NCI-H2196 treated with DMSO at 0.1 percent for 48 hours (cell line): ENCODE measurements at regions not wholly inside any gene's neighbourhood (a gene's known extent, or its start where the extent isn't known, plus 50 kb on each side); places are given as distances from the start of the nearest gene placed in this dataset.
A peak's percentile ranks its signal among the peaks of the same experiment; 100 is the strongest.

Source experiments
- DNase-seq: peaks from one replicate; lab custom pipeline; 2025; ENCODE audit not compliant: unreplicated experiment; lab: John Stamatoyannopoulos, UW

- no peak for DNase-seq
Measured at GRCh38 chr20:40326784-40327183, 362.3 kb downstream of the MAFB start.

DNA sequence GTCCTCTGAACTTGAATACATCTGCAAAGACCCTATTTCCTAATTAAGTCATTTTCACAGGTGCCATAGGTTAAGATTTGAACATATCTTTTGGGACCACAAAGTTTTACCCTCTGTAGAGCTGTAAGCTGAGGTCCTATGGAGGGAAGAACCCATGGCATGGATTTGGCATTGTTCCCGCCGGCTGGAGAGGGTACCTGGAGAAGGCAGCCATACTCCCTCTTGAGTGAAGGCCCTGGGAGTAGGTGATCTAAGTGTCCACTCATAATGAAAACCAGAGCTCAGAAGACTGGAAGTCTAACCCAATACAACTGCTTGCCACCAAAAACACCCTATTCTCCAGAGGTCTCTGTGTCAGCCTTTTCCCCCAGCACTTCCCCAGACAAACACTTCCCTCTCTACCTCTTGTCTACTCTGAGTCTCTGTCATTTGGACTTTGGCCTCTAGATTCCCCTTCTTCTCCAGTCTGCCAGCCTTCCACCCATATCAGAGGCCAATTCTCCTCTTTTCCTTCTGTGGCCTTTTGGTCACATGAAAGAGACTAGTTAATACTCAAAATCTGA is 363.9 kb downstream of the MAFB start:
- DNase-seq: no peak

DNA sequence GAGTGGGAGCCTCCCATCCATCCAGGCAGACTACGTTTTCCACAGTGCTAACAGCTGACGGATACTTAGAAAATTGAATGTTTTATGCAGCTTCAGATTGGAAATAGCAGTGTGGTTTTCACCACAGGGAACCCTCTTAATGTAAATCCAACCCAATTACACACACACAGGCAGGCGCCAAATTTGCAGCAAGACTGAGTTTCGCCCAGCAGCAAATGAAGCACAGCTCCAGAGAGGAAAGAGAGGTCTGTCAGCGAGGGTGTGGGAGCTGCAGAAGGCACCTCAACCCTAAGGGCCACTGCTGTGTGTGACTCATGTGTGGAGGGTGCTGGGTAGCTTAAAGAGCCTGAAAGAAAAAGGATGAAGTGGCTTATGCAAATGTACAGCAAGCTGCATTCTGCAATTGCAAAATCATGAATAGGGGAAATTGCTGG is 365.7 kb downstream of the MAFB start:
- DNase-seq: no peak

GRCh38 chr20:40322941-40323340 is 366.1 kb downstream of the MAFB start:
- no peak for DNase-seq

GRCh38 chr20:40320517-40321011 is 368.5 kb downstream of the MAFB start:
- DNase-seq: no peak

DNA sequence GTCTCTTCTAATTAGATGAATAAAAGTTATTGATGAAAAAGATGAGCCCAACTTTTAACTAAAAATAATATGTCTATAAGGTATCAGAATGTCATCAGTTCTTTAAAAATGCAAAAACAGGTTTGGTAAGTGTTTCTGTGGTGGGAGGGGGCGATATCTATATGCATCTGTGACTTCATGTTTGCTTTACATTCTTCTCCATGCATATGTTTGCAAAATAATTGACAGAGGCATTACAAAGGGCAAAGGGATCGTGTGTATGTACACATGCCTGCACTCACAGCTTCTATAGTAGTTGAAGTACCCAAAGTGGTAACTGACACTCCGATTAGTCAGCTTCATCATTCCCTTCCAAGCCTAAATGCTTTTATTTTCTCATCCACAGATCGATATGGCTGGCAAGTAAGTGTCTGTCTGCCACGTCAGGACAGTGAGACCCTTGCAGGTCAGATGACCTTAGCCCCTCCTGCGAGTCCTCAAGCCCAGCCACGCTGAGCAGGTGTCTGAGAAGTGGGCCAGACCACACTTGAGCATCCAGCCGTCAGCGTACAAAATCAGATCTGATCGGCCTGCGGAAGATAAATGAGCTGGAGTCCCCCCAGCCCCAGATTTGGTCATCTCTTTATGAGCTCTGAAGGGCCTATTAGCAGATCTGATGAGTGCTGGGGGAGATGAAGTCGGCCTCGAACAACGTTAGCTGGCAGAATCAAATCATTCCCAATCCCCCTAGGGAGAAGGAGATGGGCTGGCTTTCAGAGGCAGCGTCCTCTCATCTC is 369.1 kb downstream of the MAFB start:
- no peak for DNase-seq

GRCh38 chr20:40319056-40319455 is 370.0 kb downstream of the MAFB start:
- no peak for DNase-seq

DNA sequence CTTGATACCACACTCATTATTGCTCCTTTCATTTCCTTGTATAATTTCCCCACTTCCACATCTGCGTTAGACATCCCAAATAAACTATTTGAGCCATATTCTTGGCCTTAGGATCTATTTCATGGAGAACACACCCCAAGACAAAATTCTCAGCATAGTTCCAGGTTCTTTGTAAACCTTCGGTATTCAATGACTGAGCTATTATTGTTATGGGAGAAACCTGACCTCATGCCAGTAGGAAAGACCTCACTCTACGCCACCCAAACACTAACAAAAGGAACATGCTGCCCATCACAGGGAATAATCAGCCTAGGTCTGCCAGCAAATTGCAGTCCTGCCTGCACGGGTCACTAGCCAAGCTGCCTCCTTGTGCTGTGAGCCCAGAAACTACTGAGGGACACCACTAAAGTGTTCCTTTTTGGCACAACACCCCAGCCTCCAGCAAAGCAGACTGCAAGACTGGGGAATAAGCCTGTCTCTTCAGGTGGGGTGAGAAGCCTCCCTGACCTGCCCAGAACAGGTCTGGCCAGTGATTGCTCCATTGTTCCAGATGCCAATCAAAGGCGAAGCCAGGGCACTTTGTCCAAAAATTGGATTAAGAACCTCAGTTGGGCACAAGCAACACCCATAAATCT is 371.8 kb downstream of the MAFB start:
- DNase-seq: no peak

- DNase-seq: no peak
Measured at GRCh38 chr20:40314278-40314677, 374.8 kb downstream of the MAFB start.

- no peak for DNase-seq
Measured at GRCh38 chr20:40313730-40314129, 375.3 kb downstream of the MAFB start.

DNA sequence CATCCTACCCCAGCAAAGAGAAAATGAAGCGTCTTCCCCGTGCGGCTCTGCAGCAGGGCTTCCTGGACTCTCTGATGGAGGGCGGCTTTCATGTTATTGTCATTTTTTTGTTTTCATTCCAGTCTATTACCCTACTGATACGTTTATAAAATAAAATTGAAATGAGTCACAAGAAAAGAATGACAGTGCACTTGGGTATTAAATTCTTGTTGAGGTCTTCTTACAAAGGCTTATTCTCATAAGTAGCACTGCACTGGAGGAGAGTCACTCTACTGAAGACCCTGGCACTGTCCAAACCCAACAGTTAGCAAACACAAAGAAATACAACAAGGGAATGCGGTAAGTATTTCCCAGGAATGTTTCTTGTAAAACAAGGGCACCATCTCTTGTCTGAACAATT is 379.3 kb downstream of the MAFB start:
- DNase-seq: no peak

DNA sequence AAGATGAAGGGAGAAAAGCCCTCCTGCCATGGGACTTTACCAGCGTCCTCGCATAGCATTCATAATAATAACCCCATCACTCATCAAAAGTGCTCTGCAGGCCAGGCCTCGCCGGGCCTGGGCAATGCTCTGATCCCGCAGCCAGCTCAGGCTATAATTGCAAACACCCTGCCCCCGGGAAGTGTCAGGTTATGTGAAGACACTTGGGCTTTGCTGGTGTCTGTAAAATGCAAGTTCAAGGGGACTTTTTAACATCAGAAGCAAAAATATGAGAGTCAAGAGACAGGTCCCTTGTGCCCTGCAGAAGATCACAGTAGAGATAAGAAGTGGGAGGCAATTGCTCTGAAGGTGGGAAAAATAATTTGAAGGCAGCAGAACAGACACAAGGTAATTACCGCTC is 381.0 kb downstream of the MAFB start:
- DNase-seq: no peak

DNA sequence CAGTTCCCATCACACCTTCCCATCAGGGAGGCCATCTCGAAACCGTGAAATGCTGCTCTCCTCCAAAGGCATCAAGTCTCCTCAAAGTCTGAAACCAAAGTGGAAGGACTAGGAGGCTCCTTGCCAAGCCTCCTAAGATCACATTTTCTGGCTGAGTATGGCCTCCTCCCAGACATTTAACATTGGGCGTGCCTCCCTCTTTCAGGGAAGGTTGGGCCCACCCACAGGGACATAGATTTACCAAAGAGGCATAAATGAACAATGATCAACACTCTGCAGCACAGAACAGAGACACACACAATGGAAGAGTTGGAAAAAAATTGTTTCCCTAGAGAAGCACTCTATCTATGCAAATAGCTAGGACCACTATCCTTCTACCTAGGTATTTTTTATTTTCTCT is 381.8 kb downstream of the MAFB start:
- DNase-seq: no peak

DNA sequence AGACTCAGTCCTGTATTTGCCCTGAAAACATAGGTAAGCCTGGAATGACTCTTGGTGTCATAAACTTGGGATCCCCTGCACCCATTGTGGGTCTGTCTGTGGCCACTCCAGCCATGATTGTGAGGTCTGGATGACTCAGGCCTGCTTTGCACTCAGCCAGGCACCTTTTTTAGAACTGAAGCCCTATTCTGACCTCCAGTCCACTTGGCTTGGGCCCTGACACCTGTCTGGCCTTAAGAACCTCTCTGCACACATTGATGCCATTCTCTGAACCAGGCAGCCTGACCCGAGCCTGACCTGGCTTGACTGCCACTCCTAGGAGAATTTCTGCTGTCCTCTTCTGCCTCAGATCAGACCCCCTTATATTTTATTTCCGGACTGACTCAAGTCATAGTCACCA is 383.7 kb downstream of the MAFB start:
- DNase-seq: no peak

GRCh38 chr20:40304119-40304613 is 384.9 kb downstream of the MAFB start:
- no peak for DNase-seq

DNA sequence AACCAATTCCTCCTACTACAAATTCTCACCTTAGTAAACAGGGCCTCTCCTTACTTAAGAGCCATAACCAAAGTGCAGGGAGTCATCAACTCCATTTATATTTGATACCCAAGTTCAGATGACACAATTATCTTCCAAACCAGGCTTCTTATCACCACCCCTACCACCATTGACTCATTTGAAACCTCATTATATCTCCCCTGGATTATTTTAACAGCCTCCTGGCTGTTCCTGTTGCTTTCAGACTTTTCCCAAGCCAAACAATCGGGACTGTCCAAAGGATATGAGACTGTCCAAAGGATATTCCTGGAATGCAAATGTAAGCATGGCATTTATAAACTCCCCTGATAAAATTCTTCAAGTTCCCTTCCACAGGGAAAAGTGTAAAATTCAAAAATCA is 394.3 kb downstream of the MAFB start:
- no peak for DNase-seq

DNA sequence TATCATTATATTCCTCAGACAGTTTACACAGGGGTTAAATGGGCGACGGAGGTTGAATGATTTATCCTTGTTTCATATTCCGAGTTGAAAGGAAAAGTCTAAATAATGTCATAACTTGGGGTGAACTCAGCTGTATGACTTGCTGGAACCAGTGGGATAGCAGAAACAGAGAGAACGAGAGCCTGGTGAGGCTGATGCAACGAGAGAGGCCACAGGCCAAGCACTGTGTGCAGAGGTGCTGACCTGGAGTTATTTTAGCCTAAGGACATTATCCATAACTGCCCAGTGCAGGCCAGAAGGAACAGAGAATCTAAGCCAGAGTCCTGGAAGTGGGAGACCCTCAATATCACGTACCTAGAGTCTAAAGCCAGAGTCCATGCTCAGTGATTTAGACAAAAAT is 394.9 kb downstream of the MAFB start:
- no peak for DNase-seq

DNA sequence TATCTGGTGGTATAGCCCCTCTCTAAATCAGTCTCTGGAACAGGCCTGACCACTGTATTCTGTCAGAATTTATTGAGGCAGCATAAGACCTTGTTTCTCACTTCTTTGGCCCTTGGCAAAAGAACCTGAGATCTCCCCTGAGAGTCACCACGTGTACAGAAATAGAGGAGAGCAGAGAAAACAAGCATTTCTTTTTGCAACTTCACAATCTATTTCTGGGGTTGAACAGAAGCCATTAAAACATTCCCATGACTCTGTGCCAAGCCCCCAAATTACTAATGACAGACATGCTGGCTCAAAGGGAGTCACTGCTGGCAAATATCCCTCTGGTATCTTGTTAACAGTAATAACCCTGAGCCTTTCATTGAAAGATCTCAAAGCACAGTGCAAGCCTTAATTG is 395.3 kb downstream of the MAFB start:
- DNase-seq: no peak

DNA sequence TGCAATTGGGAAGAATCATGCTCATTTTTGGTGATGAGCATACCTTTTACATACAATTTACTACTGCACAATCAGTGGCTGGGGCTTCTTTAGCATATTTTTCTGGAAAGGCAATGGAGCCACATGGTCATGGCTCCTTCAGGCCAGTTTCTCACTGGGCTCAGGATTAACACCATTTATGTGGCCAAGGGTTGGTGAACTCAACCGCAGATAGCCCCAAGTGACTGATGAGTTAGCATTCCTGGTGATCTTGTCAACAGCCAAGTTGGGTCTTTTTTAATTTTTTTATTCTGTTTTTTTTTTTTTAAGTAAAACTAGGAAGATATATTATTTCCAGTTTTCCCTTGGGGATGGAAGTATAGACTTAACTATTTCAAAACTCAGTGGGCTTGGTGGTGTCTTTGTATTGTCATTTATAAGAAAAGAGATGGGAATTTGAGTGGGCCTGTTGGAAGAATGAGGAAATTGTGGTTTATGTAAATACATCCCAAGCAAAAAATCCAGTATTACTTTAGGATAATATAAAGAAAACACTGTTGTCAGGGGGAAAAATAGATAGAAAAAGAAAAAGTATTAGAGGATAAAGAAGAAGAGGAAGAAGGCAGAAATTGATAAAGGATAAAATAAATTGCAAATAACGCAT is 397.4 kb downstream of the MAFB start:
- DNase-seq: no peak

DNA sequence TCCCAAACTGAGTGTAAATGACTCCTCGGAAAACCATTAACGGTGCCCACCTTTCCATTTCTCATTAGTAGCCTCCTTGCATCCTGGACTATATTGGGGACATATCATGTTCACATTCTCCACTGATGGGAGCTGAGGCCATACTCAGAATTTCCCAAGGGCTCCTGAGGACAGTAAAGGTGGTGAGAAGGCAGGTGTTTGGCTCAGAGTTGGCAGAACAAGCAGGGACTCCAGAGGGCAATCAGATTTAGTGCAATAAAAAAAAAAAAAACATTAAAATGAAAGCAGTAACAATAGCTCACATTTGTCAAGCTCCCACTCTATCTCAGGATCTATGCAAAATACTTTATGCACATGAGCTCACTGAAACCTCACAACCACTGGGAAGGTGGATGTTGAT is 401.4 kb downstream of the MAFB start:
- no peak for DNase-seq

- DNase-seq: peak; percentile 68
Measured at GRCh38 chr20:40286975-40287531, 402.0 kb downstream of the MAFB start.
